ENCODE measurements at regions not wholly inside any gene's neighbourhood (a gene's known extent, or its start where the extent isn't known, plus 50 kb on each side); places are given as distances from the start of the nearest gene placed in this dataset.

DNA sequence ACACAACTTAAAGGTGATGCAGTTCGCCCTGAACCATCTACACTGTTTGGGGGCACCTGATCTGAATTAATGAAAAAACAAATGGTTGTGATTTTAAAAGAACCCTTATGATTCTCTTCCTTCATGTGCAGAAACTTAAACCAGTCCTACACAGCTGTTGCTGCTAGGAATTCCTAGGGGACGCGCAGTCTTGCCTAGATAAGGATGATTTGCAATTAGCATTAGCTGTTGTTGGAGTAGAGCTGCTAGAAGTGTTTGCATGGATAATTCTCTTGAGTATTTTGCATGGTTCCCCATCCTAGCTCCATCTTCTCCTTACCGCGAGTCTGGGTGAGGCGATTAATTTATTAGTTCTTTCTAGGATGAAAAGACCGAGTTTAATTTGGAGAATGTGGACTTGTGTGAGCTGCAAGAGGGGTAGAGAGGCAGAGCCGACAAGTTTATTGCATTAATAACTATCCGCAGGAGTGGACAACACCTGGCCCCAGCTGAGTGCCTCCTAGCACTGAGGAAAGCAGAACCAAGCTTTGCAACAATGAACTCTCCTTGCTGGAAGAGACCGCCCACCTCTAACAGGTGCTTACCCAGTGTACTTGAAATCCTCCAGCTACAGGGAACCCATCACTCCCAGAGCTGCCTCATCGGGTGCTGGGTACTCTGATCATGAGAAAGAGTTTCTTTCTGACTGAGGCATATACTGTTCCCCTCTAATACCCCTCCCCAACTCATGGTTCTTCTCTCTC is 75.0 kb upstream of the WNT7A start:
- no peak for DNase-seq

DNA sequence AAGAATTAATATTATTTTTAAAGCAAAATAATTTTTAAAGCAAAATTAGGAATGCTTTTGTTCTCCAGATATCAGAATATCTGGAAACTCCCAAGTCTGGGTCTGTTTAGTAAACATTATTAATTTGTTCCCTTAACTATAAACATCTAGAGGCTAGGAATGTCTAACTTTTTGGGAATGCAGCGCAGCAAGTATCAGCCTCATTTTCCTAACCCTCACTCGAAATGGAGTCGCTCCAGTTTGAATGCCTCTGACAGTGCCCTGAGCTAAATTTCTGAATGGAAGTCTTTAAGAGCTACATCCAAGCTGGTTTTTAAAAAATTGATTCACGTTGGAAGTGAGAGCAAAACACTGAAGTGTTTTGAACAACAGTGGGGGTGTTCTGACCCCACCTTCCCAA is 74.4 kb upstream of the WNT7A start:
- DNase-seq: no peak

GRCh38 chr3:13951184-13951583 is 71.3 kb upstream of the WNT7A start:
- DNase-seq: no peak

- no peak for DNase-seq
Measured at GRCh38 chr3:13950042-13950441, 70.2 kb upstream of the WNT7A start.

- DNase-seq: no peak
Measured at GRCh38 chr3:13947912-13948311, 68.0 kb upstream of the WNT7A start.

DNA sequence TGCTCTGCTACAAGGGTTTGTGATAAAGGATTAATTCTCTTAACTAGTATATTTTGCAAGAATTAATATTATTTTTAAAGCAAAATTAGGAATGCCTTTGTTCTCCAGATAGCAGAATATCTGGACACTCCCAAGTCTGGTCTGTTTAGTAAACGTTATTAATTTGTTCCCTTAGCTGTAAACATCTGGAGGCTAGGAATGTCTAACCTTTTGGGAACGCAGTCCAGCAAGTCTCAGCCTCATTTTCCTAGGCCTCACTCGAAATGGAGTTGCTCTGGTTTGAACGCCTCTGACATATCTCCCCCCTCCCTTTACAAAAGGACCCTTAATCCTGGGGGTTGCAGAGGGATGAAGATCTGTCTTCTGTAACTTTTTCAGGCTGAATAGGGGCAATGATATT is 59.3 kb upstream of the WNT7A start:
- no peak for DNase-seq

GRCh38 chr3:13937131-13937530 is 57.3 kb upstream of the WNT7A start:
- DNase-seq: no peak

DNA sequence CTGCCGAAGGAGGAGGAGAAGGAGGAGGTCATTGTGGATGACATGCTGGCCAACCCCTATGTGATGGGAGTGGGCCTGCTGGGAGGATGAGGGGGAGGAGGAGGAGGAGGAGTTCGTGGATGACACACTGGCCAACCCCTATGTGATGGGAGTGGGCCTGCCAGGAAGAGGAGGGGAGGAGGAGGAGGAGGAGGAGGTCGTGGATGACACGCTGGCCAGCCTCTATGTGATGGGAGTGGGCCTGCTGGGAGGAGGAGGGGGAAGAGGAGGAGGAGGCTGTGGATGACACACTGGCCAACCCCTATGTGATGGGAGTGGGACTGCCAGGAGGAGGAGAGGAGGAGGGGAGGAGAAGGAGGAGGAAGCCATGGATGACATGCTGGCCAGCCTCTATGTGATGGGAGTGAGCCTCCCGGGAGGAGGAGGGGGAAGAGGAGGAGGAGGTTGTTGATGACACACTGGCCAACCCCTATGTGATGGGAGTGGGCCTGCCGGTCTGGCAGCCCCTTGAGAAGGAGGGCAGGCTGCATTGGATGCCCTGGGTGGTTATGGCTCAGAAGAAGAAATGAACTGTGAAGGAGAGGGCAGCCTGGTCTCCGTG is 55.7 kb upstream of the WNT7A start:
- DNase-seq: no peak

GRCh38 chr3:13934813-13935212 is 54.9 kb upstream of the WNT7A start:
- no peak for DNase-seq

DNA sequence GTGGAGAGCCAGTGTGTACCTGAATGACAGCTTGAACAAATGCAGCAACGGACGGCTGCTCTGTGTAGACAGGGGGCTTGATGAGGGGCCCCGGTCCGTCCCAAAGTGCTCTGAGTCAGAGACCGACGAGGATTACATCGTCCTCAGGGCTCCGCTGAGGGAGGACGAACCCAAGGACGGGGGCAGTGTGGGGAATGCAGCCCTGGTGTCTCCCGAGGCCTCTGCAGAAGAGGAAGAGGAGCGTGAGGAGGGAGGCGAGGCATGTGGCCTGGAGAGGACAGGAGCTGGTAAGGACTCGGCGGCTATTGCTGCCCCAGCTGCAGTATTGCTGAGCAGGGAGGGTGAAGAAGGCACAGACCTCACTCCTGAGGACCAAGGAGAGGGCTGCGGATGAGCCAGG is 54.4 kb upstream of the WNT7A start:
- no peak for DNase-seq

GRCh38 chr3:13932578-13933295 is 52.9 kb upstream of the WNT7A start:
- DNase-seq: peak; percentile 32

GRCh38 chr3:13931172-13931571 is 51.3 kb upstream of the WNT7A start:
- no peak for DNase-seq
